GM12878 (cell line): ENCODE measurements at regions not wholly inside any gene's neighbourhood (a gene's known extent, or its start where the extent isn't known, plus 50 kb on each side); places are given as distances from the start of the nearest gene placed in this dataset.

Experiments
- ATAC-seq: fragments of 200-7000 bp; cut with Tn5 transposase; 3 replicates; pipeline ENCODE4 v1.9.1; 2020; ENCODE audit warnings: mild to moderate bottlenecking, moderate library complexity
- BruUV-seq: library from RNA; stranded (reverse); fragments of 400-500 nt; replicated peaks from 2 replicates; lab custom pipeline; 2021; lab: Mats Ljungman, UMichigan
- CTCF ChIA-PET: fragments of 300-600 bp; sonication (Branson Sonifier 250); formaldehyde crosslinking; extraction: SDS; loops from one replicate; lab custom pipeline; 2021; ENCODE audit warnings: inconsistent platforms; lab: Yijun Ruan, JAX
- POLR2A ChIA-PET: fragments of 350-600 bp; formaldehyde crosslinking; extraction: SDS; loops from one replicate; lab custom pipeline; 2021; ENCODE audit warnings: inconsistent platforms; lab: Charles Lee
- RAD21 ChIA-PET: fragments of 300-600 bp; sonication (Branson Sonifier 250); formaldehyde crosslinking; loops from one replicate; lab custom pipeline; 2023; ENCODE audit warnings: antibody characterized with exemption; ENCODE audit not compliant: unreplicated experiment; lab: Charles Lee
- SMC1A ChIA-PET: fragments of 300-600 bp; sonication (Branson Sonifier 250); formaldehyde crosslinking; loops from one replicate; lab custom pipeline; 2023; ENCODE audit not compliant: unreplicated experiment, uncharacterized antibody; lab: Charles Lee
- DNase-seq: peaks from one replicate; pipeline ENCODE4 v3.0.0-alpha.2; 2011; ENCODE audit warnings: low read depth, low spot score
- FAIRE-seq: peaks from 3 replicates; lab custom pipeline; 2011; peaks lifted over from hg19 to GRCh38; lab: Jason Lieb, UNC
- H2AFZ ChIP-seq: 2 replicates; pipeline ENCODE4 v1.6.0; 2011; ENCODE audit warnings: low read depth, low read length, control low read depth; ENCODE audit not compliant: control insufficient read depth
- H3K27ac ChIP-seq: 2 replicates; pipeline ENCODE4 v1.5.1; 2011; ENCODE audit warnings: control low read depth; ENCODE audit not compliant: control insufficient read depth, insufficient read depth
- H3K27me3 ChIP-seq, 2 experiments: replicated peaks in 1 of 2; 2 replicates each; pipeline versions ENCODE4 v1.6.0 to v1.6.1; 2011; ENCODE audit warnings: low read length in 1 of 2; ENCODE audit not compliant: control insufficient read depth in 2 of 2, insufficient read depth in 2 of 2
- H3K36me3 ChIP-seq, 2 experiments: 2 replicates each; pipeline ENCODE4 v1.5.1; 2011; ENCODE audit warnings: low read length in 1 of 2; ENCODE audit not compliant: control insufficient read depth in 2 of 2, insufficient read depth in 2 of 2
- H3K4me1 ChIP-seq: 2 replicates; pipeline ENCODE4 v1.6.1; 2011; ENCODE audit warnings: mild to moderate bottlenecking, low read length, moderate library complexity, mixed read lengths; ENCODE audit not compliant: control insufficient read depth, insufficient read depth
- H3K4me2 ChIP-seq: 2 replicates; pipeline ENCODE4 v1.6.0; 2011; ENCODE audit warnings: control low read depth; ENCODE audit not compliant: control insufficient read depth, insufficient read depth
- H3K4me3 ChIP-seq: fragments of 200-600 bp; sonication (generic); 2 replicates; pipeline ENCODE4 v1.5.1; 2016
- H3K79me2 ChIP-seq: 2 replicates; pipeline ENCODE4 v1.6.0; 2011; ENCODE audit warnings: low read length; ENCODE audit not compliant: control insufficient read depth, insufficient read depth
- H3K9ac ChIP-seq: 2 replicates; pipeline ENCODE4 v1.8.0; 2011; ENCODE audit warnings: low read length, control low read depth, mixed read lengths; ENCODE audit not compliant: control insufficient read depth, insufficient read depth
- H3K9me3 ChIP-seq: replicated peaks from 3 replicates; pipeline ENCODE4 v1.5.1; 2011; ENCODE audit warnings: mild to moderate bottlenecking, low read length; ENCODE audit not compliant: control insufficient read depth, insufficient read depth
- H4K20me1 ChIP-seq: 2 replicates; pipeline ENCODE4 v1.6.0; 2011; ENCODE audit not compliant: control insufficient read depth, insufficient read depth
- ATF7 ChIP-seq: fragments of 450-650 bp; IDR thresholded peaks from 2 replicates; pipeline ENCODE4 v1.6.1; 2016; ENCODE audit warnings: low read depth, mild to moderate bottlenecking
- BRCA1 ChIP-seq: IDR thresholded peaks from 2 replicates; pipeline ENCODE4 v1.6.1; 2011; ENCODE audit warnings: low read depth, low read length, improper control_type of control experiment
- CHD1 ChIP-seq: IDR thresholded peaks from 2 replicates; pipeline ENCODE4 v1.6.1; 2012; ENCODE audit warnings: low read depth, low read length, improper control_type of control experiment
- FOXM1 ChIP-seq: IDR thresholded peaks from 2 replicates; pipeline ENCODE4 v1.6.1; 2012; ENCODE audit warnings: low read depth, mild to moderate bottlenecking, inconsistent platforms, low read length, moderate library complexity
- IKZF2 ChIP-seq, 2 experiments: fragments of 450-650 bp; IDR thresholded peaks; 2 replicates each; pipeline ENCODE4 v1.6.1; 2017; ENCODE audit warnings: mild to moderate bottlenecking in 2 of 2, moderate library complexity in 2 of 2
- KDM1A ChIP-seq: fragments of 200-600 bp; sonication (generic); IDR thresholded peaks from 2 replicates; pipeline ENCODE4 v1.6.1; 2016; ENCODE audit warnings: borderline replicate concordance
- NBN ChIP-seq: fragments of 450-650 bp; IDR thresholded peaks from 2 replicates; pipeline ENCODE4 v1.6.1; 2016
- SRF ChIP-seq, 2 experiments: IDR thresholded peaks; 2 replicates each; pipeline ENCODE4 v1.6.1; 2011; ENCODE audit warnings: low read depth in 2 of 2, low read length in 2 of 2, mild to moderate bottlenecking in 1 of 2, moderate library complexity in 1 of 2
- TARDBP ChIP-seq: IDR thresholded peaks from 2 replicates; pipeline ENCODE4 v1.6.1; 2016; ENCODE audit warnings: borderline replicate concordance
- TBL1XR1 ChIP-seq: IDR thresholded peaks from 2 replicates; pipeline ENCODE4 v1.6.1; 2012; ENCODE audit warnings: low read depth, low read length, improper control_type of control experiment
- ZBED1 ChIP-seq: IDR thresholded peaks from 2 replicates; pipeline ENCODE4 v1.6.1; 2016; ENCODE audit warnings: borderline replicate concordance
- WGBS: methylation state at CpG from one replicate; pipeline ENCODE4 v1.1.6; 2016; ENCODE audit warnings: low lambda C conversion rate; ENCODE audit not compliant: insufficient replicate concordance, insufficient coverage; ENCODE audit errors: missing lambda C conversion rate; 5-methylcytosine and 5-hydroxymethylcytosine counted together
- in situ Hi-C: fragments of 300-500 bp; cut with MboI; formaldehyde crosslinking; loops from 9 replicates; pipeline ENCODE4 v1.14.3; 2018; ENCODE audit warnings: mixed read lengths
- intact Hi-C: fragments of 100-400 bp; cut with micrococcal nuclease; formaldehyde crosslinking; loops from one replicate; pipeline ENCODE4 v1.14.2; 2022; ENCODE audit not compliant: unreplicated experiment
- TF ChIP-seq, protein P1 (sequence below): fragments of 450-650 bp; IDR thresholded peaks from 2 replicates; pipeline ENCODE4 v1.6.1; 2017; ENCODE audit warnings: low read depth, mild to moderate bottlenecking, moderate library complexity
- TF ChIP-seq, protein P2 (sequence below): fragments of 450-650 bp; IDR thresholded peaks from 2 replicates; pipeline ENCODE4 v1.6.1; 2014; ENCODE audit warnings: mild to moderate bottlenecking
- TF ChIP-seq, protein P3 (sequence below): fragments of 450-650 bp; IDR thresholded peaks from 2 replicates; pipeline ENCODE4 v1.6.1; 2016; ENCODE audit warnings: mild to moderate bottlenecking, moderate library complexity, borderline replicate concordance

- CTCF ChIA-PET: no interaction called here
- no peak overlapping the region for H3K27ac ChIP-seq
- intact Hi-C loops: no loop called here
- H2AFZ ChIP-seq: no peak overlapping the region
- H3K4me3 ChIP-seq: no peak overlapping the region
- no peak for ATAC-seq
- in situ Hi-C loops: no loop called here
- H3K36me3 ChIP-seq: no peaks in the 10 kb centered on the region
- H4K20me1 ChIP-seq: no peaks in the 10 kb centered on the region
- POLR2A ChIA-PET: no interaction called here
- H3K4me1 ChIP-seq: no peaks in the 10 kb centered on the region
- 7% methylated on average over 4 of the region's 4 CpGs for WGBS
- SMC1A ChIA-PET: no interaction called here
- H3K9ac ChIP-seq: no peak overlapping the region
- no peaks in the 10 kb centered on the region for H3K27me3 ChIP-seq
- FAIRE-seq: no peak
- H3K4me2 ChIP-seq: no peak overlapping the region
- RAD21 ChIA-PET: no interaction called here
- H3K9me3 ChIP-seq: no peaks in the 10 kb centered on the region
- no peak for DNase-seq
- no peaks in the 10 kb centered on the region for H3K79me2 ChIP-seq
- TF ChIP-seq CHD1: no peak
- no peak for TF ChIP-seq BRCA1
- TF ChIP-seq NBN: no peak
- TF ChIP-seq ZBED1: no peak
- TF ChIP-seq, protein P1, sequence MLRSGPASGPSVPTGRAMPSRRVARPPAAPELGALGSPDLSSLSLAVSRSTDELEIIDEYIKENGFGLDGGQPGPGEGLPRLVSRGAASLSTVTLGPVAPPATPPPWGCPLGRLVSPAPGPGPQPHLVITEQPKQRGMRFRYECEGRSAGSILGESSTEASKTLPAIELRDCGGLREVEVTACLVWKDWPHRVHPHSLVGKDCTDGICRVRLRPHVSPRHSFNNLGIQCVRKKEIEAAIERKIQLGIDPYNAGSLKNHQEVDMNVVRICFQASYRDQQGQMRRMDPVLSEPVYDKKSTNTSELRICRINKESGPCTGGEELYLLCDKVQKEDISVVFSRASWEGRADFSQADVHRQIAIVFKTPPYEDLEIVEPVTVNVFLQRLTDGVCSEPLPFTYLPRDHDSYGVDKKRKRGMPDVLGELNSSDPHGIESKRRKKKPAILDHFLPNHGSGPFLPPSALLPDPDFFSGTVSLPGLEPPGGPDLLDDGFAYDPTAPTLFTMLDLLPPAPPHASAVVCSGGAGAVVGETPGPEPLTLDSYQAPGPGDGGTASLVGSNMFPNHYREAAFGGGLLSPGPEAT: no peak
- TF ChIP-seq KDM1A: no peak
- no peak for TF ChIP-seq ATF7
- no peak for TF ChIP-seq IKZF2 (IDR thresholded peaks at IDR 0.05)
- TF ChIP-seq, protein P2, sequence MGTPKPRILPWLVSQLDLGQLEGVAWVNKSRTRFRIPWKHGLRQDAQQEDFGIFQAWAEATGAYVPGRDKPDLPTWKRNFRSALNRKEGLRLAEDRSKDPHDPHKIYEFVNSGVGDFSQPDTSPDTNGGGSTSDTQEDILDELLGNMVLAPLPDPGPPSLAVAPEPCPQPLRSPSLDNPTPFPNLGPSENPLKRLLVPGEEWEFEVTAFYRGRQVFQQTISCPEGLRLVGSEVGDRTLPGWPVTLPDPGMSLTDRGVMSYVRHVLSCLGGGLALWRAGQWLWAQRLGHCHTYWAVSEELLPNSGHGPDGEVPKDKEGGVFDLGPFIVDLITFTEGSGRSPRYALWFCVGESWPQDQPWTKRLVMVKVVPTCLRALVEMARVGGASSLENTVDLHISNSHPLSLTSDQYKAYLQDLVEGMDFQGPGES: no peak
- TF ChIP-seq TARDBP: no peak
- no peak for TF ChIP-seq SRF (IDR thresholded peaks at IDR 0.05; ENCODE audit: low read depth in 2 of 2, low read length in 2 of 2)
- TF ChIP-seq, protein P3, sequence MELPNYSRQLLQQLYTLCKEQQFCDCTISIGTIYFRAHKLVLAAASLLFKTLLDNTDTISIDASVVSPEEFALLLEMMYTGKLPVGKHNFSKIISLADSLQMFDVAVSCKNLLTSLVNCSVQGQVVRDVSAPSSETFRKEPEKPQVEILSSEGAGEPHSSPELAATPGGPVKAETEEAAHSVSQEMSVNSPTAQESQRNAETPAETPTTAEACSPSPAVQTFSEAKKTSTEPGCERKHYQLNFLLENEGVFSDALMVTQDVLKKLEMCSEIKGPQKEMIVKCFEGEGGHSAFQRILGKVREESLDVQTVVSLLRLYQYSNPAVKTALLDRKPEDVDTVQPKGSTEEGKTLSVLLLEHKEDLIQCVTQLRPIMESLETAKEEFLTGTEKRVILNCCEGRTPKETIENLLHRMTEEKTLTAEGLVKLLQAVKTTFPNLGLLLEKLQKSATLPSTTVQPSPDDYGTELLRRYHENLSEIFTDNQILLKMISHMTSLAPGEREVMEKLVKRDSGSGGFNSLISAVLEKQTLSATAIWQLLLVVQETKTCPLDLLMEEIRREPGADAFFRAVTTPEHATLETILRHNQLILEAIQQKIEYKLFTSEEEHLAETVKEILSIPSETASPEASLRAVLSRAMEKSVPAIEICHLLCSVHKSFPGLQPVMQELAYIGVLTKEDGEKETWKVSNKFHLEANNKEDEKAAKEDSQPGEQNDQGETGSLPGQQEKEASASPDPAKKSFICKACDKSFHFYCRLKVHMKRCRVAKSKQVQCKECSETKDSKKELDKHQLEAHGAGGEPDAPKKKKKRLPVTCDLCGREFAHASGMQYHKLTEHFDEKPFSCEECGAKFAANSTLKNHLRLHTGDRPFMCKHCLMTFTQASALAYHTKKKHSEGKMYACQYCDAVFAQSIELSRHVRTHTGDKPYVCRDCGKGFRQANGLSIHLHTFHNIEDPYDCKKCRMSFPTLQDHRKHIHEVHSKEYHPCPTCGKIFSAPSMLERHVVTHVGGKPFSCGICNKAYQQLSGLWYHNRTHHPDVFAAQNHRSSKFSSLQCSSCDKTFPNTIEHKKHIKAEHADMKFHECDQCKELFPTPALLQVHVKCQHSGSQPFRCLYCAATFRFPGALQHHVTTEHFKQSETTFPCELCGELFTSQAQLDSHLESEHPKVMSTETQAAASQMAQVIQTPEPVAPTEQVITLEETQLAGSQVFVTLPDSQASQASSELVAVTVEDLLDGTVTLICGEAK: no peak
- no peak for TF ChIP-seq TBL1XR1
- no peak for TF ChIP-seq FOXM1
- BruUV-seq: no TSS peak
These were observed 83.4 kb upstream of the NANOGP8 start for GRCh38 chr15:35168464-35168863.
